ENCODE measurements at regions not wholly inside any gene's neighbourhood (a gene's known extent, or its start where the extent isn't known, plus 50 kb on each side); places are given as distances from the start of the nearest gene placed in this dataset.

DNA sequence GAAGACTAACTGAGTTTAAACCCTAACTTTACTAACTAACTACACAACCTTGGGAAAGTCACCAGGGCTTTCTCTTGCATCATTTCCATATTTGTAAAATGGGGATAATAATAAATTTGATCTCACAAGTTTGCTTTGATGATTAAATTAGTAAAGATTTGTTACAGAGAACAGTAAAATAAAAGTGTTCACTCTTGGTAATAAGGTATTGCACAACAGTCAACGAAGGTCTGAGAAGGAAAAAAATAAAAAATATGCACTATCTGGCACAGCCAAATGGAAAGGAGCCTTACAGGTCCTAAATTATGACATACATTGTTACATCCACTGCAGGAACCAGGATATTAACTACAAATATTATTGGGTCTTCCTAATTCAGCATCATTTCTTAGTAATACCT lies 160.0 kb upstream of the TMEM161B start:
- H3K79me1 ChIP-seq (ENCODE audit: insufficient read depth, low read depth, low read length, poor library complexity, severe bottlenecking): no peaks in the 10 kb centered on the region

More for the DNA sequence above, 160.0 kb upstream of the TMEM161B start:
- H3K4me2 ChIP-seq (ENCODE audit: insufficient read depth, insufficient read length, low read length): no peak overlapping the region
- no peak overlapping the region for H4K8ac ChIP-seq (replicated peaks; ENCODE audit: insufficient read length, low read depth, low read length)
- no peak overlapping the region for H2BK20ac ChIP-seq (ENCODE audit: low read depth, low read length, poor library complexity, severe bottlenecking)
- H3T11ph ChIP-seq (ENCODE audit: low read length): no peak overlapping the region
- no peak overlapping the region for H2BK15ac ChIP-seq (ENCODE audit: low read depth, low read length)
- H3K27me3 ChIP-seq (ENCODE audit: insufficient read depth, low read length): no peaks in the 10 kb centered on the region
- H3K9ac ChIP-seq (ENCODE audit: extremely low read depth, insufficient read length, low read length): no peak overlapping the region
- no CpG with 5 or more reads among the region's 1 CpG for whole genome bisulfite sequencing (ENCODE audit: extremely low coverage, insufficient read length, low lambda C conversion rate)
- no peak overlapping the region for H2BK12ac ChIP-seq (ENCODE audit: insufficient read length, low read depth, low read length)
- no peak overlapping the region for H3K4me3 Mint-ChIP-seq
- H3K27ac ChIP-seq (ENCODE audit: insufficient read length, low read depth, low read length): no peak overlapping the region
- no peak overlapping the region for H2AK5ac ChIP-seq (ENCODE audit: insufficient read length, low read length)
- no peaks in the 10 kb centered on the region for H3K9me3 Mint-ChIP-seq
- H2BK5ac ChIP-seq (ENCODE audit: insufficient read length, low read length): no peak overlapping the region
- H3K9me3 ChIP-seq (ENCODE audit: control insufficient read depth, low read depth, low read length): no peaks in the 10 kb centered on the region
- TF ChIP-seq, protein P1, sequence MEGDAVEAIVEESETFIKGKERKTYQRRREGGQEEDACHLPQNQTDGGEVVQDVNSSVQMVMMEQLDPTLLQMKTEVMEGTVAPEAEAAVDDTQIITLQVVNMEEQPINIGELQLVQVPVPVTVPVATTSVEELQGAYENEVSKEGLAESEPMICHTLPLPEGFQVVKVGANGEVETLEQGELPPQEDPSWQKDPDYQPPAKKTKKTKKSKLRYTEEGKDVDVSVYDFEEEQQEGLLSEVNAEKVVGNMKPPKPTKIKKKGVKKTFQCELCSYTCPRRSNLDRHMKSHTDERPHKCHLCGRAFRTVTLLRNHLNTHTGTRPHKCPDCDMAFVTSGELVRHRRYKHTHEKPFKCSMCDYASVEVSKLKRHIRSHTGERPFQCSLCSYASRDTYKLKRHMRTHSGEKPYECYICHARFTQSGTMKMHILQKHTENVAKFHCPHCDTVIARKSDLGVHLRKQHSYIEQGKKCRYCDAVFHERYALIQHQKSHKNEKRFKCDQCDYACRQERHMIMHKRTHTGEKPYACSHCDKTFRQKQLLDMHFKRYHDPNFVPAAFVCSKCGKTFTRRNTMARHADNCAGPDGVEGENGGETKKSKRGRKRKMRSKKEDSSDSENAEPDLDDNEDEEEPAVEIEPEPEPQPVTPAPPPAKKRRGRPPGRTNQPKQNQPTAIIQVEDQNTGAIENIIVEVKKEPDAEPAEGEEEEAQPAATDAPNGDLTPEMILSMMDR (conservative IDR thresholded peaks at IDR 0.05): no peak
- no peaks in the 10 kb centered on the region for H3K23me2 ChIP-seq (ENCODE audit: insufficient read length, low read depth, low read length, poor library complexity, severe bottlenecking)
- no peaks in the 10 kb centered on the region for H3K27me3 Mint-ChIP-seq (ENCODE audit: low read depth)
- no peak overlapping the region for H4K91ac ChIP-seq (ENCODE audit: insufficient read length, low read depth, low read length)
- H3K23ac ChIP-seq (ENCODE audit: insufficient read length, low read depth, low read length): no peak overlapping the region
- no peak overlapping the region for H3K4ac ChIP-seq (ENCODE audit: low read depth, low read length)
- no peaks in the 10 kb centered on the region for H3K4me1 Mint-ChIP-seq
- H2BK120ac ChIP-seq (ENCODE audit: low read depth, low read length, poor library complexity, severe bottlenecking): no peak overlapping the region
- H2AFZ ChIP-seq (ENCODE audit: low read length): no peak overlapping the region
- no peak overlapping the region for H3K27ac Mint-ChIP-seq
- no peak overlapping the region for H3K18ac ChIP-seq (ENCODE audit: insufficient read length, low read depth, low read length)
- no peaks in the 10 kb centered on the region for H4K20me1 ChIP-seq (ENCODE audit: control insufficient read depth, insufficient read depth, insufficient read length)
- no peak overlapping the region for H3K14ac ChIP-seq (ENCODE audit: insufficient read depth, low read length)
- no peak overlapping the region for H4K5ac ChIP-seq (ENCODE audit: insufficient read length, low read depth, low read length)
- DNase-seq: no peak
- H3K36me3 Mint-ChIP-seq (ENCODE audit: insufficient read depth in 1 of 3, low read depth in 3 of 3): peaks cover 0 to 2% (median 0%) of the 10 kb centered on the region in 3 experiments; a peak in 2 of 7 replicates
- H3K79me2 ChIP-seq (ENCODE audit: insufficient read depth, low read length): no peaks in the 10 kb centered on the region
- H3K56ac ChIP-seq (ENCODE audit: insufficient read length, low read depth, low read length): no peak overlapping the region
- no peaks in the 10 kb centered on the region for H3K4me1 ChIP-seq (ENCODE audit: insufficient read depth, low read length)
